SU-DHL-6 (cell line): ENCODE measurements at regions not wholly inside any gene's neighbourhood (a gene's known extent, or its start where the extent isn't known, plus 50 kb on each side); places are given as distances from the start of the nearest gene placed in this dataset.

Experiments used
- EZH2phosphoT487 ChIP-seq: fragments of 200-600 bp; sonication (generic), shearing (Covaris generic); conservative IDR thresholded peaks from 2 replicates; pipeline ENCODE4 v1.6.1; 2018; ENCODE audit warnings: mild to moderate bottlenecking, antibody characterized with exemption, low read length, moderate library complexity, mixed read lengths
- TF ChIP-seq, protein P1 (sequence below): fragments of 200-600 bp; sonication (generic); IDR thresholded peaks from one replicate; pipeline ENCODE4 v1.5.1; 2017; ENCODE audit warnings: antibody characterized with exemption, mild to moderate bottlenecking, low read length, moderate library complexity; ENCODE audit not compliant: insufficient read depth, poor library complexity, severe bottlenecking

DNA sequence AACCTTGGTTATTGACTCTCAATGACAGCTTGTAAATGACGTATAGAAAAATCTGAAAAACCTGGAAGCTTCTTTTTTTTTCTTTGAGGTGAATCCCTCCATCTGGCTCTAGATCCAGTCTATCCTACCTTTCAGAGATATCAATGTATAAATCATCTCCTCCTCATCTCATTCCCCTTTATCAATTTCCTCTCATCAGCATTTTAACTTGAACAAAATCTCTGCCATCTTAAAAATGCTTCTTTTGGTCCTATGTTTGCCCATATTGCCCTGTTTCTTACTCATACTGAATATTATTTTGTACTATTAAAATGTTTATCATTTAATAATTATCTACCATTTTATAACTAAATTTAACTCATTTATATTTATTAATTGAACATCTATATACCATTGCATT lies 306.7 kb upstream of the TSHZ2 start:
- TF ChIP-seq, protein P1, sequence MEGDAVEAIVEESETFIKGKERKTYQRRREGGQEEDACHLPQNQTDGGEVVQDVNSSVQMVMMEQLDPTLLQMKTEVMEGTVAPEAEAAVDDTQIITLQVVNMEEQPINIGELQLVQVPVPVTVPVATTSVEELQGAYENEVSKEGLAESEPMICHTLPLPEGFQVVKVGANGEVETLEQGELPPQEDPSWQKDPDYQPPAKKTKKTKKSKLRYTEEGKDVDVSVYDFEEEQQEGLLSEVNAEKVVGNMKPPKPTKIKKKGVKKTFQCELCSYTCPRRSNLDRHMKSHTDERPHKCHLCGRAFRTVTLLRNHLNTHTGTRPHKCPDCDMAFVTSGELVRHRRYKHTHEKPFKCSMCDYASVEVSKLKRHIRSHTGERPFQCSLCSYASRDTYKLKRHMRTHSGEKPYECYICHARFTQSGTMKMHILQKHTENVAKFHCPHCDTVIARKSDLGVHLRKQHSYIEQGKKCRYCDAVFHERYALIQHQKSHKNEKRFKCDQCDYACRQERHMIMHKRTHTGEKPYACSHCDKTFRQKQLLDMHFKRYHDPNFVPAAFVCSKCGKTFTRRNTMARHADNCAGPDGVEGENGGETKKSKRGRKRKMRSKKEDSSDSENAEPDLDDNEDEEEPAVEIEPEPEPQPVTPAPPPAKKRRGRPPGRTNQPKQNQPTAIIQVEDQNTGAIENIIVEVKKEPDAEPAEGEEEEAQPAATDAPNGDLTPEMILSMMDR: no peak
- no peak for TF ChIP-seq EZH2phosphoT487
